Endodermal cell (in vitro differentiated cells): ENCODE measurements at regions not wholly inside any gene's neighbourhood (a gene's known extent, or its start where the extent isn't known, plus 50 kb on each side); places are given as distances from the start of the nearest gene placed in this dataset.

Experiments
- DNase-seq: peaks from one replicate; pipeline ENCODE4 v3.0.0-alpha.2; 2017
- H3K27ac ChIP-seq: 2 replicates; pipeline ENCODE4 v1.5.1; 2013; ENCODE audit warnings: mild to moderate bottlenecking, low read depth, low read length, moderate library complexity
- H3K27me3 ChIP-seq: 2 replicates; pipeline ENCODE4 v1.6.1; 2013; ENCODE audit warnings: mild to moderate bottlenecking, low read length, moderate library complexity; ENCODE audit not compliant: insufficient read depth, control insufficient read depth, poor library complexity, severe bottlenecking
- H3K36me3 ChIP-seq: 2 replicates; pipeline ENCODE4 v1.7.0; 2013; ENCODE audit warnings: mild to moderate bottlenecking, low read length, moderate library complexity; ENCODE audit not compliant: control insufficient read depth, insufficient read depth
- H3K4me1 ChIP-seq: one replicate; pipeline ENCODE4 v1.7.0; 2013; ENCODE audit warnings: low read length; ENCODE audit not compliant: control insufficient read depth, insufficient read depth
- H3K4me3 ChIP-seq: 2 replicates; pipeline ENCODE4 v1.5.1; 2013; ENCODE audit warnings: mild to moderate bottlenecking, low read length, moderate library complexity
- H3K9ac ChIP-seq: 2 replicates; pipeline ENCODE4 v1.6.1; 2013; ENCODE audit warnings: mild to moderate bottlenecking, low read length, moderate library complexity; ENCODE audit not compliant: poor library complexity, severe bottlenecking; ENCODE audit errors: extremely low read depth
- H3K9me3 ChIP-seq: 2 replicates; pipeline ENCODE4 v1.6.1; 2013; ENCODE audit warnings: mild to moderate bottlenecking, low read length, moderate library complexity; ENCODE audit not compliant: control insufficient read depth
- H3K27ac Mint-ChIP-seq: 2 replicates; pipeline ENCODE4 v1.8.0; 2020; ENCODE audit warnings: mixed read lengths
- H3K27me3 Mint-ChIP-seq: 2 replicates; pipeline ENCODE4 v1.8.0; 2021; ENCODE audit warnings: mild to moderate bottlenecking, mixed read lengths; ENCODE audit not compliant: insufficient read depth
- H3K36me3 Mint-ChIP-seq: 2 replicates; pipeline ENCODE4 v1.8.0; 2020; ENCODE audit warnings: low read depth, mixed read lengths
- H3K4me1 Mint-ChIP-seq: 2 replicates; pipeline ENCODE4 v1.8.0; 2020; ENCODE audit warnings: mixed read lengths
- H3K4me3 Mint-ChIP-seq: 2 replicates; pipeline ENCODE4 v1.8.0; 2020; ENCODE audit warnings: mild to moderate bottlenecking, moderate library complexity, mixed read lengths
- H3K9me3 Mint-ChIP-seq: 2 replicates; pipeline ENCODE4 v1.8.0; 2020; ENCODE audit warnings: mild to moderate bottlenecking, mixed read lengths
- CTCF ChIP-seq: fragments of 200-600 bp; sonication (generic); conservative IDR thresholded peaks from 2 replicates; pipeline ENCODE4 v1.5.0; 2021; ENCODE audit warnings: antibody characterized with exemption, mild to moderate bottlenecking
- WGBS, 2 experiments: methylation state at CpG; one replicate each; pipeline versions ENCODE4 v1.1.5 to v1.1.7; 2013; ENCODE audit warnings: missing lambda C conversion rate in 2 of 2, mixed read lengths in 1 of 2; ENCODE audit not compliant: insufficient coverage in 1 of 2, insufficient read length in 1 of 2; 5-methylcytosine and 5-hydroxymethylcytosine counted together

GRCh38 chr7:32170838-32171237 is 100.6 kb upstream of the PDE1C start:
- Mint-ChIP-seq H3K27ac (no peak overlapping the region), H3K27me3 (peaks cover 5% of the 10 kb centered on the region), H3K4me1 (peaks cover 10% of the 10 kb centered on the region), H3K9me3 (peaks cover 5% of the 10 kb centered on the region), H3K4me3 (no peak overlapping the region), H3K36me3 (no peaks in the 10 kb centered on the region)
- no peak for DNase-seq
- Histone ChIP-seq H3K36me3 (no peaks in the 10 kb centered on the region), H3K27me3 (no peaks in the 10 kb centered on the region), H3K9ac (no peak overlapping the region), H3K9me3 (no peaks in the 10 kb centered on the region), H3K27ac (no peak overlapping the region), H3K4me1 (no peaks in the 10 kb centered on the region), H3K4me3 (no peak overlapping the region)
- WGBS, 2 experiments: 100% methylated on average over 1 of the region's 1 CpG
- TF ChIP-seq CTCF: no peak

DNA sequence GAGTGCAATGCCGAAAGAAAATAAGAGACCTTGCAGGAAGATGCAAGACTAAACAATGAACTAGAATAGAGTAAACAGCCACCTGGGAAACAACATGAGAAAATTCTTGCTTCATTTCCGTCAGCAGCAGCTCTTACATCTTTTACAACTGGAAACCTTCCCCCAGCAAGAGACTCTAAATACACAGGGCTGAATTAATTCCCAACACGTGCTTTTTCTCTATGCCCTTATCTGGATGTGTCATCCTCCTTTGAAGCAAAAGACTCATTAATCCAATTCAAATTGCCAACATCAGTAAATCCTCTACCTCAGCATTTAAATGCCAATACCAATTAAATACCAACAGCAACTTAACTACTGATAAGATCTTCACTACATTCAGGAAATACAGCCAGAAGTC is 99.0 kb upstream of the PDE1C start:
- H3K27me3 ChIP-seq: no peaks in the 10 kb centered on the region
- TF ChIP-seq CTCF: no peak
- H3K9ac ChIP-seq: no peak overlapping the region
- H3K36me3 Mint-ChIP-seq: no peaks in the 10 kb centered on the region
- 75 to 77% methylated on average over 3 of the region's 3 CpGs for WGBS, 2 experiments
- peaks cover 5% of the 10 kb centered on the region for H3K9me3 Mint-ChIP-seq
- no peak for DNase-seq
- H3K4me1 ChIP-seq: no peaks in the 10 kb centered on the region
- no peak overlapping the region for H3K4me3 Mint-ChIP-seq
- no peak overlapping the region for H3K27ac ChIP-seq
- H3K36me3 ChIP-seq: no peaks in the 10 kb centered on the region
- no peak overlapping the region for H3K4me3 ChIP-seq
- peaks cover 10% of the 10 kb centered on the region for H3K4me1 Mint-ChIP-seq
- H3K27me3 Mint-ChIP-seq: peaks cover 2% of the 10 kb centered on the region
- H3K9me3 ChIP-seq: no peaks in the 10 kb centered on the region
- H3K27ac Mint-ChIP-seq: no peak overlapping the region

GRCh38 chr7:32167815-32168214 is 97.6 kb upstream of the PDE1C start:
- Histone ChIP-seq H3K9ac (no peak overlapping the region), H3K4me1 (no peaks in the 10 kb centered on the region), H3K27ac (no peak overlapping the region), H3K4me3 (no peak overlapping the region), H3K36me3 (no peaks in the 10 kb centered on the region), H3K27me3 (no peaks in the 10 kb centered on the region), H3K9me3 (no peaks in the 10 kb centered on the region)
- no peak for TF ChIP-seq CTCF
- no peak overlapping the region for H3K4me3 Mint-ChIP-seq
- no peaks in the 10 kb centered on the region for H3K36me3 Mint-ChIP-seq
- no peak for DNase-seq
- peaks cover 19% of the 10 kb centered on the region for H3K4me1 Mint-ChIP-seq
- H3K27ac Mint-ChIP-seq: no peak overlapping the region
- H3K27me3 Mint-ChIP-seq: peaks cover 1% of the 10 kb centered on the region
- peaks cover 5% of the 10 kb centered on the region for H3K9me3 Mint-ChIP-seq
